AG04450 (cell line): ENCODE measurements at regions not wholly inside any gene's neighbourhood (a gene's known extent, or its start where the extent isn't known, plus 50 kb on each side); places are given as distances from the start of the nearest gene placed in this dataset.

Experiments
- CTCF ChIA-PET: fragments of 300-600, 350-600 bp; formaldehyde crosslinking; extraction: SDS; loops from one replicate; lab custom pipeline; 2022; ENCODE audit warnings: antibody characterized with exemption, inconsistent platforms; lab: Charles Lee
- POLR2A ChIA-PET: fragments of 350-600 bp; formaldehyde crosslinking; extraction: SDS; loops from one replicate; lab custom pipeline; 2021; ENCODE audit warnings: antibody characterized with exemption, inconsistent platforms; lab: Yijun Ruan, JAX
- DNase-seq: peaks from one replicate; pipeline ENCODE4 v3.0.0-alpha.2; 2011; ENCODE audit warnings: low read depth, low spot score
- H3K27ac ChIP-seq: one replicate; pipeline ENCODE4 v1.5.1; 2012; ENCODE audit warnings: low read depth, low read length, control low read depth
- H3K27me3 ChIP-seq: one replicate; pipeline ENCODE4 v1.6.0; 2012; ENCODE audit warnings: low read length; ENCODE audit not compliant: control insufficient read depth, insufficient read depth
- H3K4me3 ChIP-seq: 2 replicates; pipeline ENCODE4 v1.5.1; 2011; ENCODE audit warnings: mild to moderate bottlenecking, low read depth, low read length, control low read depth
- H3K9me3 ChIP-seq: 2 replicates; pipeline ENCODE4 v1.5.1; 2012; ENCODE audit warnings: low read length; ENCODE audit not compliant: control insufficient read depth, insufficient read depth
- TF ChIP-seq, protein P1 (sequence below): IDR thresholded peaks from 2 replicates; pipeline ENCODE4 v1.5.1; 2011; ENCODE audit warnings: low read depth, low read length, control low read depth, inconsistent platforms

DNA sequence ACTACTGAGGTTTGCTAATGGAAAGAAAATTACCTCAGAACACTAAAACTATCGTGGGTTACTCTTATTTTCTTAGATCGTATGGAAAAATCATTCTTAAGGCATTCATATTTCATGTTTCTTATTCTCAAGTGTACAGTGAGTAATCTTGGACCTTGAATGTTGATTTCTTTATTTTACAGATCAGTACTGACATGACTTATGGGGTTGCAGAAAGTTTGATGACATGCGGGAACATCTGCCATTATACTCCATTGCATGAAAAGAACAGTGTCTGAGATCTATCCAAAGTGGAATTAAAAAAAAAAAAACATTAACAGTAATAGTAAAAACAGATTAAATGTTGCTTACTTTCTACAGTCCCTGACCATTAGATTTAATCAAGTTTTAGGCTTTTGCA lies 1290.2 kb upstream of the WWC1 start:
- TF ChIP-seq, protein P1, sequence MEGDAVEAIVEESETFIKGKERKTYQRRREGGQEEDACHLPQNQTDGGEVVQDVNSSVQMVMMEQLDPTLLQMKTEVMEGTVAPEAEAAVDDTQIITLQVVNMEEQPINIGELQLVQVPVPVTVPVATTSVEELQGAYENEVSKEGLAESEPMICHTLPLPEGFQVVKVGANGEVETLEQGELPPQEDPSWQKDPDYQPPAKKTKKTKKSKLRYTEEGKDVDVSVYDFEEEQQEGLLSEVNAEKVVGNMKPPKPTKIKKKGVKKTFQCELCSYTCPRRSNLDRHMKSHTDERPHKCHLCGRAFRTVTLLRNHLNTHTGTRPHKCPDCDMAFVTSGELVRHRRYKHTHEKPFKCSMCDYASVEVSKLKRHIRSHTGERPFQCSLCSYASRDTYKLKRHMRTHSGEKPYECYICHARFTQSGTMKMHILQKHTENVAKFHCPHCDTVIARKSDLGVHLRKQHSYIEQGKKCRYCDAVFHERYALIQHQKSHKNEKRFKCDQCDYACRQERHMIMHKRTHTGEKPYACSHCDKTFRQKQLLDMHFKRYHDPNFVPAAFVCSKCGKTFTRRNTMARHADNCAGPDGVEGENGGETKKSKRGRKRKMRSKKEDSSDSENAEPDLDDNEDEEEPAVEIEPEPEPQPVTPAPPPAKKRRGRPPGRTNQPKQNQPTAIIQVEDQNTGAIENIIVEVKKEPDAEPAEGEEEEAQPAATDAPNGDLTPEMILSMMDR, result no peak
- POLR2A ChIA-PET, result no interaction called here

DNA sequence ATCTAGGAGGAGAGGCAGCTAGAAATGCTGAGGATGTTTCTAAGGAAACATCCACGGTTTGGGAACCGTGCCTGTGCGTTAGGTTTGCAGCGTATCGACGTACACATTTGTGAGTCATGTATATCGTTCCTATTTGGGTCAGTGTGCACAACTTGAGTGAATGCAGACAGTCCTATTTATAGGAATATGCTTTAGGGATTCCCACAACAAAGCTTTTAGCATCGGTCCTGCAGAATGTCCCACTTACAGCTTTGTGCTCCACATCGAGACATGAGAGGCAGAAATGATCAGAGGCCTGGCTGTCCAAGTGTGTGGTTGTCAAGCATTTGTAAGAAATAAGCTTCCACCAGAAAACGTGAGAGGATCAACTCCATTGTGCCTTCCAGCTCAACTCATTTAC lies 1282.7 kb upstream of the WWC1 start:
- no peaks in the 10 kb centered on the region for H3K27me3 ChIP-seq
- POLR2A ChIA-PET, result no interaction called here

More for the DNA sequence above, 1290.2 kb upstream of the WWC1 start:
- 0 out of 2 replicates have a peak, but pooled peaks cover 3% of the 10 kb centered on the region for H3K9me3 ChIP-seq
- DNase-seq, result no peak
- no peak overlapping the region for H3K4me3 ChIP-seq
- no peak overlapping the region for H3K27ac ChIP-seq
- CTCF ChIA-PET, result no interaction called here
- no peaks in the 10 kb centered on the region for H3K27me3 ChIP-seq

DNA sequence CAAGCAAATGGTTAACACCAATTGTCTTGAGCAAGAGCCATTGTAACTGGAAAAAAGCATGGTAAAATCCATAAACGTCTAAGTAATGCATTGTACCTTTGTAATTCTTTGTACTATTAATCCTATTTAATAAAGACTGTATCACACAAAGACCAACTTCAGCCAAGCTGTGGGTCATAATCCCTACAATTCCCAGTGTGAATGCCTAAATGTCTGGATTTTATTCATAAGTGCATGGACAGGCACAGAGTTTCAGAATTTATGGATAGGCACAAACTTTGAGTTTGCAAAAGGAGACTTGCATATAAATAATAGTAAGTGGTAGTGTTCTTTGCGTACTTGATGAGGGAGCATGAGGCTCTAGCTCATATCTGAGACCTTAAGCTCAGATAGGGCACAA lies 1280.2 kb upstream of the WWC1 start:
- Histone ChIP-seq H3K4me3 (no peak overlapping the region), H3K9me3 (peaks cover 5% of the 10 kb centered on the region), H3K27ac (no peak overlapping the region), H3K27me3 (no peaks in the 10 kb centered on the region)
- DNase-seq, result no peak
- POLR2A ChIA-PET, result no interaction called here
- TF ChIP-seq, protein P1, result no peak
- CTCF ChIA-PET, result no interaction called here

More for the DNA sequence above, 1282.7 kb upstream of the WWC1 start:
- CTCF ChIA-PET, result no interaction called here
- Histone ChIP-seq H3K4me3 (no peak overlapping the region), H3K9me3 (peaks cover 8% of the 10 kb centered on the region), H3K27ac (no peak overlapping the region)
- no peak for DNase-seq
- TF ChIP-seq, protein P1, result no peak

DNA sequence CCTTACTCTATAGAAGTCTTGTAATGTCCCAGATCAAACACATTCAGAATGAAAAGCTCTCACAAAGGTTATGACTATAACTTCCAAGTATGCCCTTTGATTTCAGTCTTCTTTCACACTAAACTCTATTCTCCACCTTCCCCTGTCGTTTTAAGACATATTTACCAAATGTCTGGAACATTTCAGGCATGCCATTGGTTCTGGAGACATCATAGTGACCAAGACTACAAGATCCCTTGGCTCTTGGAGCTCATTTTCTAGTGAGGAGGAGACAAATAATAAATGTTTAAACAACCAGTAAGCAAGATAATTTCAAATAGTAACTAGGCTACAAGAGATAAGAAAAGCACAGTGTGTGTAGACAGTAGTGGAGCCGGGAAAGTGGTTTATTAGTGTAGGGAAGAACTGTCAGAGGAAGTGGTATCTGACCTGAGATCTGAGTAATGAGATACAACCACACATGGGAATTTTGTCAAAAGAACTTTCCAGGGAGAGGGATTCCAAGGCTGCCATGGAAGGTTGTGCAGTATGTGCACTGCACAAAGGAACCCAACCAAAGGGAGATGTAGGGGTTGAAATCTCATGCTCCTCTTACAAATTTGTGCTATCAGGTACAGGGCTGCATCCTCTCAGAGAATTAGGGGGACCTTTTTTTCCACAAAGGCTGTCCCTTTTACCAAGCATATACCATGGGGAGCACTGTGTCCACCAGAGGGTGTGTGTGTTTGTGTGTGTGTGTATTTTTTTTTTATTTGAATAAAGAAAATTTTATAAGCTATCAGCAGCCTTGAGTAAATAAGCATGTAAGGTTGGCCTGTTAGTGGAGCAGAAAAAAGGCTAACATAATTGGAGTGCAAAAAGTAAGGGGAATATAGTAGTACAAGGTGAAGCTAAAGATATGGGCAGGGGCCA lies 1279.1 kb upstream of the WWC1 start:
- Histone ChIP-seq H3K9me3 (peaks cover 5% of the 10 kb centered on the region; the same call in 1 of the 2 replicates), H3K4me3 (no peak overlapping the region), H3K27me3 (no peaks in the 10 kb centered on the region), H3K27ac (no peak overlapping the region)
- TF ChIP-seq, protein P1, result no peak
- ChIA-PET CTCF (no interaction called here), POLR2A (no interaction called here)
- DNase-seq, result no peak

DNA sequence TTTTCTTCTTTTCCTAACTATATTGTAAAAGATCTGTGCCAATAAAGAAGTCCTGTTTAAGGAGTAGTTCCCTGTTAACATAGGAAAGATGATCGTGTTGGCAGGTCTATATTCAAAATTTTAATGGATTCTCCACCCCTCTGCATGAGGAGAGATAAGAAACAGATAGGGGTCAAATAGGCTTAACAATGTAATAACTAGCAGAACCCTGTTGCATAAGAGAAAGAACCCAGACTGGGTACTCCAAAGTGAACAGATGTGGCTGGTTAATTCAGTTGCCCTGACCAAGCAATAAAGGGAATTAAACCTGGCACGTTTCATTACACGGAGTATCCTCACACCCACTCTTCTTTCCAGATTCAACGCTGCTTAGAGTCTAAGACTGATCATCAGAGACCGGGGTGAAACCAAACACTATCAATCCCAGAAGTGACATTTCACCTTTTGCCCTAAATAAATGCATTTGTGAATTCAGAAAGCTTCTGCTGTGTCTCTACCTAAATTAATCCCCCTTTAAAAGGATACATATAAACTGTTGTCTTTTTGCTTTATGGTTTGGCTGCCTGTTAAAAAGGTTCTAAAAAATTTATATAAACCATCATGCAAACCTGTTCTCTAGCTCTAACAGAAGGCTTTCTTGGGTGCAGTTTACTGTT lies 1276.9 kb upstream of the WWC1 start:
- no peak overlapping the region for H3K4me3 ChIP-seq
- TF ChIP-seq, protein P1, result no peak
- no peak for DNase-seq
- ChIA-PET CTCF (no interaction called here), POLR2A (no interaction called here)
- H3K27ac ChIP-seq, result no peak overlapping the region
- H3K9me3 ChIP-seq, result peaks cover 3% of the 10 kb centered on the region
- H3K27me3 ChIP-seq, result no peaks in the 10 kb centered on the region
